ENCODE measurements at regions not wholly inside any gene's neighbourhood (a gene's known extent, or its start where the extent isn't known, plus 50 kb on each side); places are given as distances from the start of the nearest gene placed in this dataset.

DNA sequence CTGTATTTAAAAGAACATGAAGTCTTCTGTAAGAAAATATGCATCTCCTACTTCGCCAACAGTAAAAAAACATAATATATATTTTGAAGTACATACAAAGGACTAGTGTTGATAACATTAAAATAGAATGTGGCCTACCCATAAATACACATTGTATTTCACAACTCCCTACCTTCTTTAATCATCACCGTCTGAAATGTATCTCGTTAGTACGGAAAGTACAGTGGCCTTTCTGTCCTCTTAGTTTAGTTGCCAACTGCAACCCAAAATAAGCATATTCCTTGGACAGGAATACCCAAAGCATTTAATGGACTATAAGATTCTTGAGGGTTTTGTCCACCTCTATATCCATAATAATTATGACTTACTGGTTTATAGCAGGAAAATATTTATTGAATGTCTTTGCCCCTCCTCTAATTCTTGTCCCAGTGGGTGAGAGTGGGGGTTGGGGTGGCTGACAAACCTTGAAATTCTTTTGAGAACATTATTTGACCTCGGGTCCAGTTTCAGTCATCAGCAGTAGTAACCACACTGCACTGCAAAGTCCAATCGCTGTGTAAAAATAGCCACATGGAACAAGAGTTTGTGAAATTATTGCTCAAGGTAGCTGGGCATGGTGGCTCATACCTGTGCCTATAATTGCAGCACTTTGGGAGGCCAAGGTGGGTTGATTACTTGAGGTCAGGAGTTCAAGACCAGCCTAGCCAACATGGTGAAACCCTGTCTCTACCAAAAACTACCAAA lies 474.5 kb downstream of the KLHL13 start:
- WGBS, 4 donors: 63 to 82% (median 69%) methylated on average over 6 of the region's 6 CpGs

DNA sequence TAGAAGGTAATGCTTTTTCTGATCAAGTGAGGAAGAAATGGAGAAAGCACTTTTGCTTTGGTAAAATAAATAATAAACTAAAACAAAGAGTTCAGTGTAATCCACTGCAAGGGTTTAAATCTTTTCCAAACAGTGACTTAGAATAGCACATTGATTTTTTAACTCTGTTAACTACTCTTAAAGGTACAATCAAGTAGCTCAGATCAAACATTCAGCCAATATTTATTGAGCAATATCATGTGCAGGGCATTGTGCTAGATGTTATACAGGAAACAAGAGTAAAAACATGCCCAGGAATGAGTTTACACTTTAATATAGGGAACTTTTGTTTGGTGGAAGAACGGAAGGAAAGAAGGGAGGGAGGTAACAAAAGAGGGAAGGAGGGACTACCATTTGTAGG lies 479.8 kb downstream of the KLHL13 start:
- no peaks in the 10 kb centered on the region for H3K4me1 ChIP-seq
- no peaks in the 10 kb centered on the region for H3K9me3 ChIP-seq
- no peak overlapping the region for H3K4me3 ChIP-seq
- no peak for ATAC-seq
- H3K36me3 ChIP-seq: no peaks in the 10 kb centered on the region
- 50 to 65% (median 57%) methylated on average over 1 of the region's 1 CpG for WGBS, 4 donors
- no peak for TF ChIP-seq POLR2A (IDR thresholded peaks at IDR 0.05)
- TF ChIP-seq CTCF (IDR thresholded peaks at IDR 0.05): no peak
- H3K27me3 ChIP-seq: no peaks in the 10 kb centered on the region
- DNase-seq: no peak
- intact Hi-C loops (cut with DNase I): no loop called here
- H3K27ac ChIP-seq: no peak overlapping the region

More for the DNA sequence above, 474.5 kb downstream of the KLHL13 start:
- Histone ChIP-seq H3K9me3 (no peaks in the 10 kb centered on the region), H3K4me3 (no peak overlapping the region), H3K27me3 (peaks cover 0 to 4% (median 0%) of the 10 kb centered on the region in 9 donors), H3K4me1 (no peaks in the 10 kb centered on the region), H3K36me3 (no peaks in the 10 kb centered on the region), H3K27ac (no peak overlapping the region)
- TF ChIP-seq POLR2A (IDR thresholded peaks at IDR 0.05): no peak
- TF ChIP-seq CTCF (IDR thresholded peaks at IDR 0.05): no peak
- no peak for ATAC-seq
- DNase-seq: no peak
- intact Hi-C loops (cut with DNase I): no loop called here

GRCh38 chrX:117633277-117633676 lies 483.3 kb downstream of the KLHL13 start:
- no peaks in the 10 kb centered on the region for H3K4me1 ChIP-seq
- WGBS, 4 donors: 46 to 81% (median 63%) methylated on average over 1 of the region's 1 CpG
- DNase-seq (no peak), ATAC-seq (no peak)
- no peaks in the 10 kb centered on the region for H3K27me3 ChIP-seq
- H3K4me3 ChIP-seq: no peak overlapping the region
- intact Hi-C loops (cut with DNase I): no loop called here
- H3K27ac ChIP-seq: no peak overlapping the region
- no peak for TF ChIP-seq CTCF (IDR thresholded peaks at IDR 0.05)
- TF ChIP-seq POLR2A (IDR thresholded peaks at IDR 0.05): no peak
- no peaks in the 10 kb centered on the region for H3K9me3 ChIP-seq
- no peaks in the 10 kb centered on the region for H3K36me3 ChIP-seq

- no peaks in the 10 kb centered on the region for H3K36me3 ChIP-seq
- H3K27ac ChIP-seq: no peak overlapping the region
- 50 to 88% (median 72%) methylated on average over 3 of the region's 3 CpGs for WGBS, 4 donors
- no peaks in the 10 kb centered on the region for H3K9me3 ChIP-seq
- DNase-seq (no peak), ATAC-seq (no peak)
- H3K4me3 ChIP-seq: no peak overlapping the region
- no peaks in the 10 kb centered on the region for H3K4me1 ChIP-seq
- no peaks in the 10 kb centered on the region for H3K27me3 ChIP-seq
- intact Hi-C loops (cut with DNase I): no loop called here
- TF ChIP-seq CTCF (IDR thresholded peaks at IDR 0.05) (no peak), POLR2A (IDR thresholded peaks at IDR 0.05) (no peak)
Measured at GRCh38 chrX:117628381-117628780, 488.2 kb downstream of the KLHL13 start.
